ENCODE measurements at regions not wholly inside any gene's neighbourhood (a gene's known extent, or its start where the extent isn't known, plus 50 kb on each side); places are given as distances from the start of the nearest gene placed in this dataset.
A peak's percentile ranks its signal among the peaks of the same experiment; 100 is the strongest.
"Not testable (repeated sequence)": the region's sequence is repeated elsewhere in the genome, so short reads cannot be mapped to it uniquely, and the experiment has no call there.

DNA sequence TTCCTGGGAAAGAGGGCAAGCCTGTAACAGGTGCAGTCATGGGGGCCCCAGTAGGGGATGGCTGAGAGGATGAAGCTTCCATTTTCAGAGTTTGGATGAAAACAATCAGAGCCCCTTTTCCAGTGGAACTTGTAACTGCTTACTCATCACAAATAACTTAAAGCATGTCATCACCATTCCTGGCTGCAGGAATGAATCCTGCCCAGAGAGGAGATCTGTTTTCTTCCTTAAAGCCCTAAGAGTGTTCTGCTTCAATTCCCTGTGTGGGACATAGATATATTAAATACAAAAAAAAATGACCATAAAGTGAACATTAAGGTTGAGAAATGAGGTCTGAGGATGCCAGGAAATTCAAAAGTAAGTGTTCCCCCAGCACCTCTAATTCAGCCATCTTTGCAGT is 183.4 kb upstream of the MEIS1 start:
- FAIRE-seq (no peak), DNase-seq (ENCODE audit: low spot score in 2 of 2) (no peak)

DNA sequence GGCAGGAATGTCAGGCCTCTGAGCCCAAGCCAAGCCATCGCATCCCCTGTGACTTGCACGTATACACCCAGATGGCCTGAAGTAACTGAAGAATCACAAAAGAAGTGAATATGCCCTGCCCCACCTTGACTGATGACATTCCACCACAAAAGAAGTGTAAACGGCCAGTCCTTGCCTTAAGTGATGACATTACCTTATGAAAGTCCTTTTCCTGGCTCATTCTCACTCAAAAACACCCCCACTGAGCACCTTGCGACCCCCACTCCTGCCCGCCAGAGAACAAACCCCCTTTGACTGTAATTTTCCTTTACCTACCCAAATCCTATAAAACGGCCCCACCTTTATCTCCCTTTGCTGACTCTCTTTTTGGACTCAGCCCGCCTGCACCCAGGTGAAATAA is 185.8 kb upstream of the MEIS1 start:
- not testable (repeated sequence) for DNase-seq (ENCODE audit: low spot score in 2 of 2); FAIRE-seq

DNA sequence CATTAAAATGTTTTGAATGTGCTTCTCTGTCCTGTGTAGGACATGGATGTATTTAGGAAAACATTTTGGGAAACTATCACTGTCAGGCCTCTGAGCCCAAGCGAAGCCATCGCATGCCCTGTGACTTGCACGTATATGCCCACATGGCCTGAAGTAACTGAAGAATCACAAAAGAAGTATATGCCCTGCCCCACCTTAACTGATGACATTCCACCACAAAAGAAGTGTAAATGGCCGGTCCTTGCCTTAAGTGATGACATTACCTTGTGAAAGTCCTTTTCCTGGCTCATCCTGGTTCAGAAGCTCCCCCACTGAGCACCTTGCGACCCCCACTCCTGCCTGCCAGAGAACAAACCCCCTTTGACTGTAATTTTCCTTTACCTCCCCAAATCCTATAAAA is 191.1 kb upstream of the MEIS1 start:
- DNase-seq (ENCODE audit: low spot score in 2 of 2); FAIRE-seq: not testable (repeated sequence)

DNA sequence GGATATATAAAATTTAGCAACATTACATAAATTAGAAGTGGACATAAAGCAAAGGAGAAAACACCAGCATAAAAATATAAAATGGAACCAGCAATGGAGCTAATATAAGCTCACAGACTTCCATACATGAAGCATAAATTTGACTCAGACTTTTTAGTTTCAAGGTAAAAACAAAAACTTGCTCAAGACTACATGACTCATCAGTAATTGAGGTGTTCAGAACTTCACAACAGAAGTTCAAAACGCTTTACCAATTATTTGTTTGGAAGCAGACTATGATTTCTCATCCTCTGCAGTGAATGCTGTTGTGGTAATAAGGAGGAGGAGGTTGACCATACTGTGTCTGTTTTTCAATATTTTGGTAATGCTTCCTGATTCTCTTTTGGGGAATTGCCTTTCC is 192.0 kb upstream of the MEIS1 start:
- not testable (repeated sequence) for DNase-seq (ENCODE audit: low spot score in 2 of 2); FAIRE-seq

DNA sequence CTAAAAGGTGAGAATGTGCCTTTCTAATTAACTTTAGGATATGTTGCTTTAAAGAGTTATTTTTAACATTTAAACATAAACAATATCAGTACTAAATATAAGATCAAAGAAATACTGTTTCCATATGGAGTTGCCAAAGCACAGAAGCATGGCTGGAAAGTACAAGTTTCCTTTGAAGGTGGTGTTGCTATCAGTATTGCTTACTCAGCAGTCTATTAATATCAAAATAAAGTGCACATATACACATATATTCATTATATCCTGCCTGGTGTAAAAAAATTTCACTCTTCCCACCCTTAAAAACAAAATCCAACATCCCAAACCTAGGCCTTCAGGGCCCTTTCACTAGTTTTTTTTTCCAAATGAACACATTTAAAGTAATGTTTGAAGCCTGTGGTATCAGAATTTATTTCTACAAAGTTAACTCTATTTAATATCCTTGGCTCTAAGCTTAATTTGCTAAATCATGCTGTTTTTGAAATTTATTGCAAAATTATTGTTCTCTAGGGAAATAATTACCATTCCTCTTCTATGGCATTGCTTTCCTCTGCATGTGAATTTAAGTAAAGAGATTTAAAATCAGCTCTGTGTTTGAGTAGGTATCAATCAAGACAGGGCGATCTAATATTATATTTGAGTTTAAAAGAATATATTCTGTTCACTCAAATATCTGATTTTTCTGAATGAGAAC is 192.7 kb upstream of the MEIS1 start:
- no peak for DNase-seq (ENCODE audit: low spot score in 2 of 2)
- no peak for FAIRE-seq

DNA sequence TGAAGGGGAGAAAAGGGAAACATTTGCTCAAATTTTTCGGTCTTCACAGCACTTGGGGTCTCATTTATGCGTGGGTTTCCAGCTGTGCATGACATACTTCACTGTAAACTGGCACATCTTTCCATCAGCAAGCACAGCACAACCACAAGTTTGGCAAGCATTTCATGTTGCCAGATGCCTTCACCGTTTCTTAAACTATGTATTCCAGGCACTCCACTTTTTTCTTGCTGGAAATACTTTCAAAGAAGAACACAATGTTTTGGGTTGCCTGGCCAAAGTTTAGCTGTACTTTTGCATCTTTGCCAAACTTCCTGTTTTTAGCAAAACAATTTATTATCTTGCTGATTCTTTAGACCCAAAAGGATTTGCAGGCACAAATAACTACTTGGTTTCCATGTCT is 194.6 kb upstream of the MEIS1 start:
- peak in 1 of 2 donors; percentile 5 for DNase-seq (ENCODE audit: low spot score in 2 of 2)
- FAIRE-seq = no peak

DNA sequence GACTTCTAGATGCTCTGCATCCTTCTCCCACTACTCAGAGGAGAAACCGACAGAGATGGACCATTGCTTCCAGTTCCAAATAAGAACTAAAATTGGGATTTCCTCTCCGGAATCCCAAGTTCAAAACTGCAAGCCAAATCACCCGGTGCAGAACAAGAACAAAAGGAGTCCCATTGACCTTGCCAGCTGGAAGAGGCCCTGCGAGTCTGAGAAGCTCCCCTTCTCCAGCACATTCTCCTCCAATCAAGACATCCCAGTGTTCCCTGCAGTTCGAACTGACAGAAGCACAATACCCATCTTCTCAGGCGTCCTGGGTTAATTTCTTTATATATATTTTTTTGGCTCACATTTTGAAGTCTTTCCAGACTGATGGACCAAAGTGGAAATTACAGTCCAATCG is 195.3 kb upstream of the MEIS1 start:
- DNase-seq (ENCODE audit: low spot score in 2 of 2) (peak in 1 of 2 donors; percentile 3), FAIRE-seq (no peak)

DNA sequence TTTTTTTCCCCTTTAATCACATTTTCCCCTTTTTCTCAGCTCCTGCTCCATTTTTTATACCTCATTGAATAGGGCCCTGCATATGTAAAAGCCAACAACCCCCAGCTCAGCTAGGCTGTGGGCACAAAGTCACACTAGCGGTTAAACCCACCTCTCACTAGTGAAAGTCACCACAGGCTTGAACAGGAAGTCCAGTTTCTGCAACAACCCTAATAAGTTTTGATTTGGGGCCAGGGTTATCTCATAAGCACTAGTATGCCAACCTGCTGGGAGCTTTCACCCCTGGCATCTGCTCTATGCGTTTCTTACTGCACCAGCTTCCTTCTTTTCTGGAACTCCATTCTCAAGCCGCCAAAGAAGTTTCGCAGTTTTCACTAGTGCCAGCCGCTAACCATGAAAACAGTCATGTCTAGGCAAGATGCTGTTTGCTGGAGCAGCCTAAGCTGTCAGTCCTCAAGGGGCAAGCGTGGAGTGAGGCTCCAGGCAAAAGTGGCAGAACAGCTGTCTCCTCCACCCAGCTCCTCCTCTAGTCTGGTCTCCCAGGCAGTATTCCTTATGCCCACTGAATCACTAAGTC is 197.0 kb upstream of the MEIS1 start:
- DNase-seq (ENCODE audit: low spot score in 2 of 2) (no peak), FAIRE-seq (no peak)

DNA sequence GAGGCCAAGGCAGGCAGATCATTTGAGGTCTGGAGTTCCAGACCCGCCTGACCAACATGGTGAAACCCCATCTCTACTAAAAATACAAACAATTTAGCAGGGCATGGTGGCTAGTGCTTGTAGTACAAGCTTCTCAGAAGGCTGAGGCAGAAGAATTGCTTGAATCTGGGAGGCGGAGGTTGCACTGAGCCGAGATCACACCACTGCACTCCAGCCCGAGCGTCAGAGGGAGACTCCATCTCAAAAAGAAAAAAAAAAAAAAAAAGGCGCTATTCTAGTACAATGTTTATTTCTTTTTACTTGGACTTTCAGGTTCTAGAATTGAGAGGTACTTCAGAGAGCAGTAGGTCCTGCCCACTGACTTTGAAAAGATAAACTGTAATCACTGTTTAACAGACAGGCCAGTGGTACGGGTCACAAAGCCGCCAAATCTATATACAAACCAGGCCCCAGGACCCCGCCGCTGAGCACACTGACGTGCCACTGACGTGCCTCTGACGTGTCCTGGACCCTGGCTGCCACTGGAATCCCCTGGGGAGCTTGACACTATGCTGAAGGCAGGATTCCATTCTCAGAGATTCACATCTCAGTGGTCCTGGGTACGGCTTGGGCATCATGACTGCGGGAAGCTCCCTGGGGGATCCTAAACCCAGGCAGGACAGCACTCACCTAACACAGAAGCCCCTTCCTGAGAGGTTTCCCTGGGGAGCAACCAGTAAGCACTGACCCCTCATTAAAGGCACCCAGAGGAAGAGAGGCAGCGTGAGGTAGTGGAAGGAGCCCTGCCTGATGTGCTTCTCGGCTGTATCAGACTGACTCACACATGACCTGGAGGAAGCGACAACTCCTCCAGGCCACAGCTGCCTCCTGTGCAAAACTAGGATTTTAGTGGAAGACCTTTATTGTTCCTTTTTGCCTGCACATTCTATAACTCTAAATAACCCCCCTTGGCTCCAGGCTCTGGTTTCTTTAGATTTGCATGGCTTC is 197.8 kb upstream of the MEIS1 start:
- FAIRE-seq (no peak), DNase-seq (ENCODE audit: low spot score in 2 of 2) (no peak)

DNA sequence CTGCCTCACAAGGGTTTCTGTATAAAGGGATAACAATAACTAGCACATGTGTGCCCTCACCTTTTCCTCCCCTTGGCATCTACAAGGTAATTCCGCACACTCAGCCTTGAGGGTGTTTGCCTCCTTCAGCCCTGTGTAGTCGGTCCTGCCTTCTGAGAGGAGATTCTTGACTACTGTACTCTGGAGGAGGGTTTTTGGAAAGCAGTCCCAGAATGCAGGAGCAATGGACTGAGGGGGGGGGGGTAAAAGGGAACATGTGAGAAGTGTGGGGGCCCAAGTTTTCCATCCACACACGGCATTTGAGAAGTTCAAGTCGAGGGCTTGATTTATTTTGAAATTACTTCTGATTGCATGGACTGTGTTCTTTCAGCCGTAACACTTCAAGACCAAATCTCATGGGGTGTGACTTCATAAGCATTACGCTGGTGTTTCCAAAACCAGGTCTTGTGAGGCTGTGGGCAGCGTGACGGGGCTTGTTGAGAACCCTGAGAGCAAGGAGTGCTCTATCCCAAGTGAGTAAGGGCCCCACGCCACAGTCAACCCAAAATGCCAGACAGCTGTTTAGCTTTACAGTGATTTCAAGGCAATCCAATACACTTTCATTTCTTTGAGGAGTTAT is 198.7 kb upstream of the MEIS1 start:
- DNase-seq (ENCODE audit: low spot score in 2 of 2) (no peak), FAIRE-seq (no peak)

DNA sequence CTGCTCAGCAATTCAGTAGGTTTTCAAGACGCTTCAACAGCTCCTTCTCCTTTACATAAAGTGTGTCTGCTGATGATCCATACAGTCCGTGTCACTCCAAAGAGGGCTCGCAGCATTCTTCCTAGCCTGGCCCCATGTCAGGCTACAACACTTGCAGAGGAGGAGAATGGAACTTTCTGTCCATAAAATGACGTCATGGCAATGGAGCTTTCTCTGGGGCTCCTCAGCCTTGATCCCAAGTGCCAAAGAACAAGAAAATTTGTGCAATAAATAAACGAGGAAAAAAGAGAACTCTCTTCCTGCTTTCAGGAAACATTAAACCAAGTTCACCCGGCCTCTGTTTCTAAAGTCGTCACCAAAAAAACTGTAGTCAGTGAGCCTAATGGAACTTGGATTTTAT is 199.5 kb upstream of the MEIS1 start:
- FAIRE-seq = no peak
- DNase-seq (ENCODE audit: low spot score in 2 of 2) = no peak

DNA sequence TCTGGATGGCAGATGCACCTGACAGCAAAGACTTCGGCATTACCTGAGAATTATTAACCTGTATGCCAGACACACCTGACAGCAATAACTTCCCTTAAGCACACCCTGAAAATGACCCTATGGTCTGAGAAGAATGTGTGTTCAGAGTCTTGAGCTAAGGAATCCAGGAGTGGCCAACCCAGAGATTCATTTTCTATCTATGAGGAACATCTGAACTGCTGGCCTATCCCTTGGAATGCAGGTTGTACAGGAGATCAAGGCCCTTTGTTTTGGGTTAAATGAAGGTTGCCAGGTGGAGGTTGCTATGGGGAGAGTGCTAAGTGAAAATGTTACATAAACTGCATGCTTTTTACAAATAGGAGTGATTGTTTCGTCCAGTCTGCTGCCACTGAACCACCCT is 200.9 kb upstream of the MEIS1 start:
- FAIRE-seq = no peak
- no peak for DNase-seq (ENCODE audit: low spot score in 2 of 2)

DNA sequence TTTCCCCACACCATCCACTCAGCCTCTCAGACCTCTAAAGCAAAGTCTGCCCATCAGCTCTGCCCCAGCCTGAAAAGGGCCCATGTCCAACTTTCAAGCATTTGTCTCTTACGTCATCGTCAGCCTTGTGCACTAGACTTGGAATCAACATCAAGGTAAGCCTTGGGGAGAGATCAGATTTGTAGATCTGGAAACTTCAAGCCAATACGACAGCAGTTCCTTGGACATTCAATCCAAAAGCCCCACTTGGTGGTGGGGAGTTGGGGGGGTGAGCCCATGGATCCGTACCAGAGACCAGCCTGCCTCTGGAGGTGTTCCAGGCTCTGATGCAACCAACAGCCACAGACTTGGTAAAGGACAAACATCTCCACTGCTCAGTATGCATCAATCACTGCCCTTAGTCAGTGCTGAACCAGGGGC is 206.8 kb upstream of the MEIS1 start:
- DNase-seq (ENCODE audit: low spot score in 2 of 2) = no peak
- no peak for FAIRE-seq

DNA sequence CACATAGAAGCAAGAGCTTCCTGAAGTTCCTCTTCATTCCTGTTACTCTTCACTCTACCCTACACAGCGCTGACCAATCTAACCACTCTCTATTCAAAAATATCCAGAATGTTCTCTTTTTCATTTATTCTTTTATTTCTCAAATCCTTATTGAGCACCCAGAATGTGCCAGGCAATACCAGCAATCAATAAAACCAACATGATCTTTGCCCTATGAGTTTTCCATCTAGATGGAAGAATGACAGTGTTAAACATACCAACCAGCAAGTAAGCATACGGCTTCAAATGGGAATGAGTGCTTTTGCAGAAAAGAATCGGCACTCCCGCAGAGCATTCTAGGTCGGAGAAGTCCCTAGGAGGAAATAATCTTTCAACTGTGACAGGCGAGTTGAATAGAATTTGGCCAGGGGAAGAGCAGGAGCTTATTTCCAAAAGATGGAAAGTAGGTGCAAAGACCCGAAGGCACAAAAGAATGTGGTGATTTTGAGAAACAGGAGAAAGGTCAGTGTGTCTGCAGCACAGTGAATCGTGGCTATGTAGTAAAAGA is 217.8 kb upstream of the MEIS1 start:
- no peak for FAIRE-seq
- DNase-seq (ENCODE audit: low spot score in 2 of 2) = no peak

DNA sequence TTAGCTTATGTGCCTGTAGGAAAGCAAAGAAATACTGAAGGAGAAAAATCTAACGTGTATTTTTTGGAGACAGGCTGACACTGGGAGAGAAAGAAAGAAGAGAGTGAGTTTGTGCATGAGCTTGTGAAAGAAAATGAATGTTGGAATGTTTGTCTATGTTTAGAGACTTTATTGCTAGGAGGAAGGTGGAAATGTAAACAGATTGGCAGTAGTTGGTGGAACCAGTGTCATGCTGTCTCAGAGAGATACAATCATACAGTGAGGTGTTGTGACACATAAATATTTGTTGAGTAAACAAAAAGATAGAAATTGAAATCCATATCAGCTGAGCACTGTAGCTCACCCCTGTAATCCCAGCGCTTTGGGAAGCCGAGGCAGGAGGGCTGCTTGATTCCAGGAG is 222.2 kb upstream of the MEIS1 start:
- FAIRE-seq (no peak), DNase-seq (ENCODE audit: low spot score in 2 of 2) (no peak)

DNA sequence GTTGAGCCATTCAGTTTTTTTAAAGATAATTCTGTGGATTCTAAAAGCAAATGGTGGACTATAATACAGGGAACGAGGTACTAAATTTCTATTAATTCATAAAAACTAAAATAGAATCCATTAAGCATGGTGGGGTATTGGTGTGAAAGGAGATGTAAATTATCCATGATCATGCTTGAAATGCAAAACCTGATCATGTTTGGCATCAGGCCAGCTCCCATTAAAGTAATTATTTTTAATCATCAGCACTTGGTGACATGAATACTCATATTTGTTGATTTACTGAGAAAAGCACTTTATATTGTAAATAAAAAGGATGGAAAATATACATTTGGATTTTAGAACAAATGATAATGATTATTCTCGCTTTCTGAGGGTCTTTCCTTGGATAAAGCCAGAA is 232.3 kb upstream of the MEIS1 start:
- DNase-seq (ENCODE audit: low spot score in 2 of 2) (no peak), FAIRE-seq (no peak)

DNA sequence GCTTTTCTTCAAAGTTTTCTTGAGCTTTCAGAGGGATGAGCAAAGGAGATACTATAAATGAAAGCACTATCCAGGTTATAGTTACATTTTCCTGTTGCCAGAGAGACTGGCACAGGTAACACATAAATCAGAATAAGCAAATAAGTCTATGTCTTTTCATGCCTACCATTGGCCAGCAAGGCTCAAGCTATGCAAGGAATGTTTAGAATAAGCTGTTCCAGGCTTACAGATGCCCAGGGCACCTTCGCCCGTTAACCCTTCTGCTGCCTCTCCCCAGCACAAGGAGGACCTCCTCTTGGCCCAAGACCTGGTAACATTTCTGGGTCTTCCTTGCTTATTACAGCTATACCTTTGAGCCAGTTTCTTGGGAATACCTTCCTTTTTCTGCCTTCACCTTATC is 233.7 kb upstream of the MEIS1 start:
- FAIRE-seq = no peak

DNA sequence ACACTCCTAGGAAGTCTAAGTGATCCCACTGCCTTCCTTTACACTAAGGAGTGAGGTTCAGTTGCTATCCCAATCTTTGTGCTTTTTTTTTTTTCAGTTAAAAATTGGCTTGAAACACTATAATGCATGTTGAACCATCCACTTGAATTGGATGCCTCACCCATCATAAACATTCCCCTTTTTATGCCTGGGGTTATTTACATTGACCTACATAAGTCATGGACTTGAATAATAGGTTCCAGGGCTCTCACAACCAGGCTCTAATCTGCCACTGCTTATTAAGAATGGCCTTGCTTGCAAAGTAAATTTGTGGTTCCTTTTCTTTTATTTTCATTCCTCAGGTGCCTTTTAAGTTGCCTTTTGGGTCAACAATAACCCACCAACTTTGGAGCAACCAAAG is 236.1 kb upstream of the MEIS1 start:
- DNase-seq (ENCODE audit: low spot score in 2 of 2) = no peak
- no peak for FAIRE-seq

More for the DNA sequence above, 233.7 kb upstream of the MEIS1 start:
- no peak for DNase-seq (ENCODE audit: low spot score in 2 of 2)

DNA sequence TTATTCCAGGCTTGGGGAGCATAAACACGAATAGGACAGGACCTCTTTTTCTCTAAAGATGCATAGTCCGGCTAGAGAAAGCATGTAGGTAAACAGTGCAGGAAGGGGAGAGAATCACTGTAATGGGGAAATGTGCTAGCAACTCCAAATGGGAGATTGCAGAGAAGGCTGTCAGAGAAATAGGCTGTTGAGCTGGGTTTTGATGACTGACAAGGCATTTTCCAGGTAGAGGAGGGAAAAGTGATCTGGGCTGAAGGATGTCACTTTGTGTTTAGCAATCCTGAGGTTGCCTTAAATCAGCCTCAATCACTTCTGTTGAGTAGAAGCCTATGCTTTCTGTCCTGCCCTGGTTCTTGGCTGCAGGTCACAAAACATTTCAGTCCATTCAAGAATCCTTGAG is 242.0 kb upstream of the MEIS1 start:
- FAIRE-seq (no peak), DNase-seq (ENCODE audit: low spot score in 2 of 2) (no peak)

DNA sequence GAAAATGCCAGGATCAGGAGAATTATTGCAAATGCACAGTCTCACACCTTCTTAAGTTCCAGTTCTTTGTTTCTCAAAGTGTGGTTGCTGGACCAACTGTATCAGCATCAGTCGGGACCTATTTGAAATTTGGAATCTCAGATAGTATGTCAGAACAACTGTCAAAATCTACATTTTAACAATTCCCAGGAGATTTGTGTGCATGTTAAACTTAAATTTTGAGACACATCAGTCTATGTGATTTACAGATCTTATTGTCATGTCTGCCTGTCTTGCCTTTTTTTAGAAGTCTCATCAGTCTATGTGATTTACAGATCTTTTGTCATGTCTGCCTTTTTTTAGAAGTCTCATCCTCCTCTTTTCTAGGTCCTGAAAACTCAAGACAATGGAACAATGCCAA is 243.6 kb upstream of the MEIS1 start:
- no peak for FAIRE-seq
- DNase-seq (ENCODE audit: low spot score in 2 of 2) = no peak

DNA sequence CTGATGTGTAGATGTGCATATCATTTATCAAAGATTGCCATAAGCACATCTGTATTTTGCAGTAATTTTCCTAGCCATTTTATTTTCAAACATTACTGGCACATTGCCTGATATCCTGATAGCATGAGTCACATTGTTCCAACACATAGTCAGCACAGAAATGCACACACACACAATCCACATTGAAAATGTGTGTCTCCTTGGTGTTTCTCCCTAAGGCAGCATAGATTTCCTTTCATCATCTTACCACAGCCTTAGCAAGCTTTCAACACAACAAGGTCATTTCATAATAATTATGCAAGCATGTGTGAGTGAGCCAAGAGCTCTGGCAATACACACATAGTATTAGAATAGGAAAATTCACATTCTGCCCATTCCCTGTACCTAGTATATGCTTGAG is 245.4 kb upstream of the MEIS1 start:
- no peak for FAIRE-seq
- no peak for DNase-seq (ENCODE audit: low spot score in 2 of 2)
